ENCODE measurements at regions not wholly inside any gene's neighbourhood (a gene's known extent, or its start where the extent isn't known, plus 50 kb on each side); places are given as distances from the start of the nearest gene placed in this dataset.
"Not testable (repeated sequence)": the region's sequence is repeated elsewhere in the genome, so short reads cannot be mapped to it uniquely, and the experiment has no call there.

DNA sequence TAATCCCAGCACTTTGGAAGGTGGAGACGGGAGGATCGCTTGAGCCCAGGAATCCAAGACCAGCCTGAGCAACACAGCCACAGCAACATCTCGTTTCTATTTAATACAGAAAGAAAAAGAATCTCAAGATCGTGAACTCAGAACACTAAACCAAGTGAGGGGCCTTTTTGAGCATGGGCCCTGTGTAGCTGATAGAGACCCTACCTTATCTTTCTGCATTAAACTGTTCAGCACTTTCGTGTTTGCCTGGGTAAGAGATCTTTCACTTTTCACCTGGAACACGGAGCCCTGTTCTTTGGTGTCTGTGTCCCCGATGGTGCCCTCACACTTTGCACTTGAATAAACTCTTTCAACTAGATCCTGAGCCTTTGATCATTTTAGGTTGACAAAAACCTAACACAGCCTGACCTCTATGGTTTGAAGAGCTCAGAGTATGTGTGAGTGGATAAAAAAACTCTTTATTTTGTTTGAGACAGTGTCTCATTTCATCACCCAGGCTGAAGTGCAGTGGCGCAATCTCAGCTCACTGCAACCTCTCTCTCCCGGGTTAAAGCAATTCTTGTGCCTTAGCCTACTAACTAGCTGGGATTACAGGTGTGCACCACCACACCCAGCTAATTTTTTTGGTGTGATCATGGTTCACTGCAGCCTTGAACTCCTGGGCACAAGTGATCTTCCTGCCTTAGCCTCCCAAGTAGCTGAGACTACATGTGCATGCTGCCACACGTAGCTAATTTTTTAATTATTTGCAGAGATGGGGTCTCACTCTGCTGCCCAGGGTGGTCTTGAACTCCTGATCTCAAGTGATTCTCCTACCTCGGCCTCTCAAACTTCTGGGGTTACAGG, 83.8 kb upstream of the GRIN2A start:
- H3K36me3 Mint-ChIP-seq, result no peaks in the 10 kb centered on the region
- H3K27ac Mint-ChIP-seq, result peak overlapping the region in 1 of 2 donors; percentile 85
- no peak for DNase-seq (ENCODE audit: low spot score in 2 of 2)
- peaks cover 0 to 5% of the 10 kb centered on the region in 2 donors for H3K9me3 Mint-ChIP-seq
- peak in 1 of 2 donors; percentile 8 for ATAC-seq

DNA sequence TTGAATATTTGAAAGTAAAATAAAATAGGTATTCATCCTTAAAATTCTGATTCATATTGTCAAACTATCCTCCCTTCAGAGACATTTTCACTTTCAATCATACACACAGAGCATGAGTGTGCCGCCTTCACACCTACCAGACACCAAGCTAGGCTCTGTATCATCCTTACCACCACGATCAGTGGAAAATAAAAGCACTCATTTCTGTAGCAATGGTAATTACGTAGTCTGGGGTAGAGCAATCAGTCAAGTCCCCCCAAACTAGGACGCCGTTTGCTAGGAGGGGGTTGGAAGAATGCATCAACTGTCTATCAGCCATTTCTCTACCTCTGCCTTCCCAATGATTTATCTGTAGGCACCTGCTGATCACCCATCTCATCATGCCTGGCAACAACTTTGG, 84.6 kb upstream of the GRIN2A start:
- peak overlapping the region in 1 of 2 donors; percentile 85 for H3K27ac Mint-ChIP-seq
- H3K36me3 Mint-ChIP-seq, result no peaks in the 10 kb centered on the region

DNA sequence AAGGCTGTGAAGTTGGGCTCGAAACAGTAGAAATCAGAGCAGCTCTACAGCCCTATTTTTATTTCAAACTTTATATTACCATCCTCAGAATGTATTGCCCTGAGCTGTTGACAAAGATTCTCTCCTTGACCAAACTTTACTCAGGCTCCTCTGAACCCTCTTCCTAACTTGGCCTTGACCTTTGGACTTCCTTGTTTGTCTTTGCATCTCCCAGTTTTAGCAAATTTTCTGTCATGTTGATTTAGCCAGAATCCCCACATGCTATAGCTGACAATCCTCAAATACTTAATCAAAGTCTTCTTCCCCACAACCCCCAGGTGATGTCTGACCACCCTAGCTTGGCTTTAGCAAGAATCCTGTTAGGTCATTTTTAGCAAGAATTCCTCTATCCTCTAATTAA, 87.4 kb upstream of the GRIN2A start:
- Mint-ChIP-seq H3K27ac (no peak overlapping the region), H3K36me3 (no peaks in the 10 kb centered on the region), H3K9me3 (peaks cover 0 to 5% of the 10 kb centered on the region in 2 donors)
- ATAC-seq (no peak), DNase-seq (ENCODE audit: low spot score in 2 of 2) (no peak)

More for the DNA sequence above, 84.6 kb upstream of the GRIN2A start:
- H3K9me3 Mint-ChIP-seq, result peaks cover 0 to 5% of the 10 kb centered on the region in 2 donors
- peak in 1 of 2 donors; percentile 39 for DNase-seq (ENCODE audit: low spot score in 2 of 2)
- peak; percentile 98 to 100 for ATAC-seq

DNA sequence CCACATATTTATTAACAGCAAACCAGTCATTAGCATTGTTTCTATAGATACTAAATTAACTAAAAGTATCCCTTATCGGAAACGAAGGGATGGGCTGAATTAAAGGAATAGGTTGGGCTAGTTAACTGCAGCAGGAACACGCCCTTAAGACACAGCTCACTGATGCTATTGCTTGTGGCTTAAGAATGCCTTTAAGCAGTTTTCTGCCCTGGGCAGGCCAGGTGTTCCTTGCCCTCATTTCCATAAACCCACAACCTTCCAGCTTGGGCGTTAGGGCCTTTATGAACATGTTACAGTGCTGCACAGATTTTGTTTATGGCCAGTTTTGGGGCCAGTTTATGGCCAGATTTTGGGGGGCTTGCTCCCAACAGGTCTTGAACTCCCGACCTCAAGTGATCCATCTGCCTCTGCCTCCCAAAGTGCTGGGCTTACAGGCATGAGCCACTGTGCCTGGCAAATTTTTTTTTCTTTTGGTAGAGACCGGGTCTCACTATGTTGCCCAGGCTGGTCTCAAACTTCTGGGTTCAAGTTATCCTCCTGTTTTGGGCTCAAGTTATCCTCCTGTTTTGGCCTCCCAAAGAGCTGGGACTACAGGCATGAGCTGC, 90.1 kb upstream of the GRIN2A start:
- not testable (repeated sequence) for DNase-seq (ENCODE audit: low spot score in 2 of 2); ATAC-seq; H3K36me3 Mint-ChIP-seq; H3K9me3 Mint-ChIP-seq; H3K27ac Mint-ChIP-seq

- Mint-ChIP-seq H3K36me3 (peaks cover 6 to 17% of the 10 kb centered on the region in 2 donors), H3K27ac (peak overlapping the region; percentile 77 to 81), H3K9me3 (peaks cover 7 to 14% of the 10 kb centered on the region in 2 donors)
- peak; percentile 24 to 78 for ATAC-seq
- DNase-seq (ENCODE audit: low spot score in 2 of 2), result not testable (repeated sequence)
Observed at GRCh38 chr16:10275214-10275996, 93.2 kb upstream of the GRIN2A start.

- no peak for DNase-seq (ENCODE audit: low spot score in 2 of 2)
- peaks cover 6 to 17% of the 10 kb centered on the region in 2 donors for H3K36me3 Mint-ChIP-seq
- no peak overlapping the region for H3K27ac Mint-ChIP-seq
- H3K9me3 Mint-ChIP-seq, result peaks cover 7 to 10% of the 10 kb centered on the region in 2 donors
- ATAC-seq, result no peak
Observed at GRCh38 chr16:10277597-10277996, 95.4 kb upstream of the GRIN2A start.

- DNase-seq (ENCODE audit: low spot score in 2 of 2), result no peak
- H3K36me3 Mint-ChIP-seq, result peaks cover 6 to 17% of the 10 kb centered on the region in 2 donors
- ATAC-seq, result no peak
- H3K27ac Mint-ChIP-seq, result no peak overlapping the region
- H3K9me3 Mint-ChIP-seq, result peaks cover 7 to 10% of the 10 kb centered on the region in 2 donors
Observed at GRCh38 chr16:10280262-10281170, 98.3 kb upstream of the GRIN2A start.

DNA sequence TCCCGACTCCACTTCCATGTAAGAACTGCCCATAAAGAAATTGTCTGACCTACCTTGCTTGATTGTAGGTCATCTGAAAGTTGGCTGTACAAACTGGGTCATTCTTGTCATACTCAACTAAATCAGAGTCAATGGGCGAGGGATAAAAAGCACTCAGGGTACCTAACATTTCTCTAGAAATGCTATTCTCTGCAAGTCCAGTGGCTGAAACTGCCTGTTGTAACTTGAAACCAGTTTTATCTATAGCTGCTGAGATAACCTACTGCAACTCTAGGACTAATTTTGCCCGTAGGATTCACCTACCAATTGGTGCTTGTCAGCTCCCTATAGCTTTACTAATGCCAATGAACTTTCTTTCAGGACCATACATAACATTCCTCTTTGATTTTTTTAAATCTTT, 100.1 kb upstream of the GRIN2A start:
- Mint-ChIP-seq H3K36me3 (peaks cover 6 to 9% of the 10 kb centered on the region in 2 donors), H3K27ac (peak overlapping the region in 1 of 2 donors; percentile 45), H3K9me3 (peaks cover 6 to 7% of the 10 kb centered on the region in 2 donors)
- DNase-seq (ENCODE audit: low spot score in 2 of 2) (no peak), ATAC-seq (no peak)

GRCh38 chr16:10283246-10283645, 101.0 kb upstream of the GRIN2A start:
- H3K36me3 Mint-ChIP-seq; ATAC-seq; H3K9me3 Mint-ChIP-seq; DNase-seq (ENCODE audit: low spot score in 2 of 2): not testable (repeated sequence)
- H3K27ac Mint-ChIP-seq, result peak overlapping the region in 1 of 2 donors; percentile 60

DNA sequence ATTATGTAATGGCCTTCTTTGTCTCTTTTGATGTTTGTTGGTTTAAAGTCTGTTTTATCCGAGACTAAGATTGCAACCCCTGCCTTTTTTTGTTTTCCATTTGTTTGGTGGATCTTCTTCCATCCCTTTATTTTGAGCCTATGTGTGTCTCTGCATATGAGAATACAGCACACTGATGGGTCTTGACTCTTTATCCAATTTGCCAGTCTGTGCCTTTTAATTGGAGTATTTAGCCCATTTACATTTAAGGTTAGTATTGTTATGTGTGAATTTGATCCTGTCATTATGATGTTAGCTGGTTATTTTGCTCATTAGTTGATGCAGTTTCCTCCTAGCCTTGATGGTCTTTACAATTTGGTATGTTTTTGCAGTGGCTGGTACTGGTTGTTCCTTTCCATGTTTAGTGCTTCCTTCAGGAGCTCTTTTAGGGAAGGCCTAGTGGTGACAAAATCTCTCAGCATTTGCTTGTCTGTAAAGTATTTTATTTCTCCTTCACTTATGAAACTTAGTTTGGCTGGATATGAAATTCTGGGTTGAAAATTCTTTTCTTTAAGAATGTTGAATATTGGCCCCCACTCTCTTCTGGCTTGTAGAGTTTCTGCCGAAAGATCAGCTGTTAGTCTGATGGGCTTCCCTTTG, 95.3 kb upstream of the ATF7IP2 start:
- not testable (repeated sequence) for DNase-seq (ENCODE audit: low spot score in 2 of 2); ATAC-seq; H3K27ac Mint-ChIP-seq
- H3K36me3 Mint-ChIP-seq, result peaks cover 34 to 41% of the 10 kb centered on the region in 2 donors
- peaks cover 30 to 36% of the 10 kb centered on the region in 2 donors for H3K9me3 Mint-ChIP-seq

GRCh38 chr16:10292197-10292596, 93.7 kb upstream of the ATF7IP2 start:
- H3K36me3 Mint-ChIP-seq, result peaks cover 34 to 41% of the 10 kb centered on the region in 2 donors
- not testable (repeated sequence) for ATAC-seq; H3K27ac Mint-ChIP-seq; DNase-seq (ENCODE audit: low spot score in 2 of 2)
- peaks cover 30 to 36% of the 10 kb centered on the region in 2 donors for H3K9me3 Mint-ChIP-seq

- H3K27ac Mint-ChIP-seq; ATAC-seq; DNase-seq (ENCODE audit: low spot score in 2 of 2): not testable (repeated sequence)
- Mint-ChIP-seq H3K9me3 (peaks cover 30 to 36% of the 10 kb centered on the region in 2 donors), H3K36me3 (peaks cover 34 to 41% of the 10 kb centered on the region in 2 donors)
Observed at GRCh38 chr16:10292976-10293375, 92.9 kb upstream of the ATF7IP2 start.

GRCh38 chr16:10294153-10294552, 91.7 kb upstream of the ATF7IP2 start:
- not testable (repeated sequence) for DNase-seq (ENCODE audit: low spot score in 2 of 2); ATAC-seq
- Mint-ChIP-seq H3K36me3 (peaks cover 34 to 41% of the 10 kb centered on the region in 2 donors), H3K9me3 (peaks cover 30 to 36% of the 10 kb centered on the region in 2 donors), H3K27ac (peak overlapping the region in 1 of 2 donors; percentile 8)

GRCh38 chr16:10296956-10297340, 88.9 kb upstream of the ATF7IP2 start:
- Mint-ChIP-seq H3K9me3 (peaks cover 16 to 23% of the 10 kb centered on the region in 2 donors), H3K27ac (peak overlapping the region in 1 of 2 donors; percentile 24)

GRCh38 chr16:10297341-10298006, 88.4 kb upstream of the ATF7IP2 start:
- ATAC-seq, result no peak
- DNase-seq (ENCODE audit: low spot score in 2 of 2), result no peak
- peaks cover 19 to 20% of the 10 kb centered on the region in 2 donors for H3K36me3 Mint-ChIP-seq
- H3K9me3 Mint-ChIP-seq, result peaks cover 16 to 22% of the 10 kb centered on the region in 2 donors
- peak overlapping the region in 1 of 2 donors; percentile 24 for H3K27ac Mint-ChIP-seq

More at GRCh38 chr16:10296956-10297340, 88.9 kb upstream of the ATF7IP2 start:
- DNase-seq (ENCODE audit: low spot score in 2 of 2) (no peak), ATAC-seq (no peak)
- peaks cover 21 to 23% of the 10 kb centered on the region in 2 donors for H3K36me3 Mint-ChIP-seq
